B cell (primary cell): ENCODE measurements at regions not wholly inside any gene's neighbourhood (a gene's known extent, or its start where the extent isn't known, plus 50 kb on each side); places are given as distances from the start of the nearest gene placed in this dataset.

Experiments
- ATAC-seq: fragments of 200-7000 bp; cut with Tn5 transposase; one replicate; pipeline ENCODE4 v1.10.0; 2021; ENCODE audit warnings: low read depth, mild to moderate bottlenecking, moderate number of reproducible peaks, moderate library complexity
- CTCF ChIA-PET: fragments of 350-600 bp; sonication (Branson Sonifier 250); formaldehyde crosslinking; loops from one replicate; lab custom pipeline; 2021; ENCODE audit warnings: antibody characterized with exemption, inconsistent platforms; lab: Charles Lee
- POLR2A ChIA-PET: fragments of 350-600 bp; sonication (Branson Sonifier 250); formaldehyde crosslinking; loops from one replicate; lab custom pipeline; 2021; ENCODE audit warnings: antibody characterized with exemption; lab: Charles Lee
- DNase-seq: peaks from one replicate; pipeline ENCODE4 v3.0.0; 2013
- H2AFZ ChIP-seq: 2 replicates; pipeline ENCODE4 v1.6.1; 2012; ENCODE audit warnings: mild to moderate bottlenecking, low read depth, low read length; ENCODE audit not compliant: insufficient read depth, poor library complexity, severe bottlenecking
- H3K27ac ChIP-seq, 2 donors: 1 replicate in 1 of 2; 2 replicates in 1 of 2; pipeline ENCODE4 v1.5.1; 2012 to 2013; ENCODE audit warnings: low read length in 2 of 2, mild to moderate bottlenecking in 2 of 2, moderate library complexity in 1 of 2
- H3K27me3 ChIP-seq, 4 experiments: fragments of 200-600 bp in 1 of 4; sonication (generic) in 1 of 4; replicated peaks in 1 of 4; 1 replicate in 2 of 4; 2 replicates in 2 of 4; pipeline versions ENCODE4 v1.6.1 to v1.7.0; 2013 to 2016; ENCODE audit warnings: low read length in 3 of 4, mild to moderate bottlenecking in 2 of 4, mixed read lengths in 1 of 4, moderate library complexity in 1 of 4; ENCODE audit not compliant: insufficient read depth in 4 of 4, control insufficient read depth in 3 of 4; ENCODE audit errors: control extremely low read depth in 1 of 4
- H3K36me3 ChIP-seq, 2 experiments: replicated peaks in 1 of 2; 1 replicate in 1 of 2; 2 replicates in 1 of 2; pipeline versions ENCODE4 v1.6.1 to v1.7.1; 2013; ENCODE audit warnings: low read length in 1 of 2; ENCODE audit not compliant: insufficient read depth in 2 of 2, control insufficient read depth in 1 of 2; ENCODE audit errors: control extremely low read depth in 1 of 2, extremely low read depth in 1 of 2
- H3K4me1 ChIP-seq, 2 donors: fragments of 200-600 bp in 1 of 2; sonication (generic) in 1 of 2; 1 replicate in 1 of 2; 2 replicates in 1 of 2; pipeline versions ENCODE4 v1.5.1 to v1.6.1; 2013 to 2017; ENCODE audit warnings: low read length in 2 of 2; ENCODE audit not compliant: control insufficient read depth in 2 of 2, insufficient read depth in 2 of 2
- H3K4me2 ChIP-seq: replicated peaks from 2 replicates; pipeline ENCODE3; 2012; ENCODE audit warnings: mild to moderate bottlenecking, low read depth, low read length; ENCODE audit not compliant: poor library complexity, severe bottlenecking
- H3K4me3 ChIP-seq, 5 experiments: fragments of 200-600 bp in 1 of 5; sonication (generic) in 1 of 5; 1 replicate in 3 of 5; 2 replicates in 2 of 5; pipeline versions ENCODE4 v1.5.1 to v1.7.0; 2011 to 2016; ENCODE audit warnings: low read length in 4 of 5, mild to moderate bottlenecking in 4 of 5, low read depth in 2 of 5, control low read depth in 1 of 5, moderate library complexity in 1 of 5; ENCODE audit not compliant: insufficient read depth in 1 of 5; ENCODE audit errors: control extremely low read depth in 1 of 5, extremely low read depth in 1 of 5
- H3K79me2 ChIP-seq: fragments of 200-600 bp; sonication (generic); one replicate; pipeline ENCODE4 v1.6.0; 2016; ENCODE audit warnings: low read length; ENCODE audit not compliant: control insufficient read depth, insufficient read depth
- H3K9ac ChIP-seq: fragments of 200-600 bp; sonication (generic); 2 replicates; pipeline ENCODE4 v1.6.1; 2017; ENCODE audit warnings: mild to moderate bottlenecking, low read length, moderate library complexity
- H3K9me3 ChIP-seq, 3 donors: one replicate each; pipeline versions ENCODE4 v1.6.1 to v1.7.1; 2013; ENCODE audit warnings: low read length in 2 of 3; ENCODE audit not compliant: control insufficient read depth in 2 of 3, insufficient read depth in 1 of 3; ENCODE audit errors: control extremely low read depth in 1 of 3
- H4K20me1 ChIP-seq: 2 replicates; pipeline ENCODE4 v1.6.0; 2012; ENCODE audit warnings: mild to moderate bottlenecking, low read length; ENCODE audit not compliant: insufficient read depth, control insufficient read depth, poor library complexity, severe bottlenecking
- H3K27ac Mint-ChIP-seq: one replicate; pipeline ENCODE4 v1.8.0; 2021; ENCODE audit warnings: mixed read lengths
- H3K27me3 Mint-ChIP-seq: one replicate; pipeline ENCODE4 v1.8.0; 2021; ENCODE audit warnings: mixed read lengths
- H3K4me1 Mint-ChIP-seq: one replicate; pipeline ENCODE4 v1.8.0; 2021; ENCODE audit warnings: mixed read lengths
- H3K4me3 Mint-ChIP-seq: one replicate; pipeline ENCODE4 v1.8.0; 2021; ENCODE audit warnings: mixed read lengths
- H3K9me3 Mint-ChIP-seq: one replicate; pipeline ENCODE4 v1.8.0; 2022; ENCODE audit warnings: mixed read lengths; ENCODE audit not compliant: insufficient read depth
- EZH2 ChIP-seq: IDR thresholded peaks from 2 replicates; pipeline ENCODE4 v1.6.1; 2012; ENCODE audit warnings: borderline replicate concordance, low read depth, mild to moderate bottlenecking, moderate library complexity, low read length; ENCODE audit not compliant: insufficient read depth, poor library complexity, severe bottlenecking
- WGBS: methylation state at CpG from one replicate; pipeline ENCODE4 v1.1.5; 2013; ENCODE audit warnings: missing lambda C conversion rate; ENCODE audit not compliant: insufficient coverage; 5-methylcytosine and 5-hydroxymethylcytosine counted together
- intact Hi-C: fragments of 100-400 bp; cut with micrococcal nuclease; formaldehyde crosslinking; loops from one replicate; pipeline ENCODE4 v1.10.0; 2022
- TF ChIP-seq, protein P1 (sequence below): fragments of 200-600 bp; IDR thresholded peaks from one replicate; pipeline ENCODE4 v1.8.0; 2022; ENCODE audit warnings: antibody characterized with exemption, mild to moderate bottlenecking

DNA sequence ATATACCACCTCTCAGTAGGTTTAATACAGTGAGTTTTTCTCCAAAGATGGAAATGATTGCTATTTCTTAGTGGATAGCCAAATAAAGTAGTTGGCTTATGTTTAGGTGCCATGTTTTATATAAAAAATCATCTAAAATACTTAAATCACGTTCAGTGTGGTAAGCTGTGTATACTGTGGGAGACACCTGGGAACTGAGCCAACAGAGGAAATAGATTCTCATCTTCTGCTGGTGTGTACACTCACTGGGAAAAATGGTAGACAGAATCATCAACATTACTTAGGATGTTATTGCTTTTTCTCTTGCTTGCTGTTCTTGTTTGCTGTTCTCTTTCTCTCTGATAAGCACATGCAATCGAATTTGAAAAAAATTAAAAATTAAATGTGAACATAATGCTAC is 112.6 kb upstream of the MB21D2 start:
- H3K27ac ChIP-seq = no peak overlapping the region
- no peak overlapping the region for H3K4me2 ChIP-seq
- TF ChIP-seq, protein P1, sequence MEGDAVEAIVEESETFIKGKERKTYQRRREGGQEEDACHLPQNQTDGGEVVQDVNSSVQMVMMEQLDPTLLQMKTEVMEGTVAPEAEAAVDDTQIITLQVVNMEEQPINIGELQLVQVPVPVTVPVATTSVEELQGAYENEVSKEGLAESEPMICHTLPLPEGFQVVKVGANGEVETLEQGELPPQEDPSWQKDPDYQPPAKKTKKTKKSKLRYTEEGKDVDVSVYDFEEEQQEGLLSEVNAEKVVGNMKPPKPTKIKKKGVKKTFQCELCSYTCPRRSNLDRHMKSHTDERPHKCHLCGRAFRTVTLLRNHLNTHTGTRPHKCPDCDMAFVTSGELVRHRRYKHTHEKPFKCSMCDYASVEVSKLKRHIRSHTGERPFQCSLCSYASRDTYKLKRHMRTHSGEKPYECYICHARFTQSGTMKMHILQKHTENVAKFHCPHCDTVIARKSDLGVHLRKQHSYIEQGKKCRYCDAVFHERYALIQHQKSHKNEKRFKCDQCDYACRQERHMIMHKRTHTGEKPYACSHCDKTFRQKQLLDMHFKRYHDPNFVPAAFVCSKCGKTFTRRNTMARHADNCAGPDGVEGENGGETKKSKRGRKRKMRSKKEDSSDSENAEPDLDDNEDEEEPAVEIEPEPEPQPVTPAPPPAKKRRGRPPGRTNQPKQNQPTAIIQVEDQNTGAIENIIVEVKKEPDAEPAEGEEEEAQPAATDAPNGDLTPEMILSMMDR = no peak
- TF ChIP-seq EZH2 = no peak
- Mint-ChIP-seq H3K4me1 (no peaks in the 10 kb centered on the region), H3K27ac (no peak overlapping the region), H3K27me3 (peaks cover 3% of the 10 kb centered on the region), H3K4me3 (no peak overlapping the region), H3K9me3 (no peaks in the 10 kb centered on the region)
- no peak overlapping the region for H3K9ac ChIP-seq
- no peaks in the 10 kb centered on the region for H3K27me3 ChIP-seq
- no peak overlapping the region for H2AFZ ChIP-seq
- no peak for DNase-seq
- H4K20me1 ChIP-seq = no peaks in the 10 kb centered on the region
- H3K4me1 ChIP-seq = no peaks in the 10 kb centered on the region
- no peaks in the 10 kb centered on the region for H3K9me3 ChIP-seq
- no peak for ATAC-seq
- intact Hi-C loops = no loop called here
- H3K36me3 ChIP-seq = no peaks in the 10 kb centered on the region
- H3K79me2 ChIP-seq = no peaks in the 10 kb centered on the region
- H3K4me3 ChIP-seq = no peak overlapping the region
- ChIA-PET CTCF (no interaction called here), POLR2A (no interaction called here)
- no CpG with 5 or more reads among the region's 2 CpGs for WGBS

DNA sequence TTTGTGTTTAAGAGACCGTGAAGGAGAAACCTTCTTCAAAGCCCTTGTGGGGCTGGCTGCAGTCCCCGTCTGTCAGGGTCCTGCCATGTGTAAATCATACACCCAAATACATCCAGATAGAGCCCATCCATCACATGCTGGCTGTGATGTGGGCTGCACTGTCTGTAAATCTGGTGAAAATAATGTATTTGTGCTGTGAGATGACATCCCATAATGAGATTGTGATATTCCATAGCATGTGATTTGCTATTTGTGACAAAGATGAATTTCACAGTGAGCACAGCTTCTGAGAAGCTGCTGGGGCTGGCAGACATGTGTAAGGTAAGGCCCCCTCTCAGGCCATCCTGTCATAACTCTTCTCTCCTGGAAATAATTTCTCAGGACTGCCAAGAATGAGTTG is 114.3 kb upstream of the MB21D2 start:
- CTCF ChIA-PET = no interaction called here
- intact Hi-C loops = no loop called here

More for the DNA sequence above, 114.3 kb upstream of the MB21D2 start:
- no peak overlapping the region for H3K27ac Mint-ChIP-seq
- POLR2A ChIA-PET = no interaction called here
- H3K4me3 Mint-ChIP-seq = no peak overlapping the region
- Histone ChIP-seq H3K36me3 (no peaks in the 10 kb centered on the region), H3K27ac (no peak overlapping the region), H2AFZ (no peak overlapping the region), H3K79me2 (no peaks in the 10 kb centered on the region), H3K27me3 (no peaks in the 10 kb centered on the region), H3K4me2 (no peak overlapping the region), H4K20me1 (no peaks in the 10 kb centered on the region), H3K9ac (no peak overlapping the region), H3K9me3 (no peaks in the 10 kb centered on the region), H3K4me1 (no peaks in the 10 kb centered on the region), H3K4me3 (no peak overlapping the region)
- H3K27me3 Mint-ChIP-seq = peaks cover 3% of the 10 kb centered on the region
- WGBS = no CpG with 5 or more reads among the region's 2 CpGs
- H3K9me3 Mint-ChIP-seq = no peaks in the 10 kb centered on the region
- TF ChIP-seq EZH2 = no peak
- TF ChIP-seq, protein P1 = no peak
- ATAC-seq = no peak
- no peaks in the 10 kb centered on the region for H3K4me1 Mint-ChIP-seq
- no peak for DNase-seq
